SK-N-SH (cell line): ENCODE measurements at regions not wholly inside any gene's neighbourhood (a gene's known extent, or its start where the extent isn't known, plus 50 kb on each side); places are given as distances from the start of the nearest gene placed in this dataset.

Experiments
- CTCF ChIA-PET: fragments of 300-600, 350-600 bp; formaldehyde crosslinking; extraction: SDS; loops from one replicate; lab custom pipeline; 2021; lab: Yijun Ruan, JAX
- POLR2A ChIA-PET: fragments of 350-600 bp; sonication (Branson Sonifier 250); formaldehyde crosslinking; extraction: SDS; loops from one replicate; lab custom pipeline; 2020; ENCODE audit warnings: antibody characterized with exemption, inconsistent platforms; lab: Yijun Ruan, JAX
- DNase-seq: peaks from one replicate; pipeline ENCODE4 v3.0.0; 2012
- H2AFZ ChIP-seq: fragments of 200-600 bp; sonication (generic); 2 replicates; pipeline ENCODE4 v1.8.1; 2016; ENCODE audit warnings: antibody characterized with exemption, mild to moderate bottlenecking, low read depth
- H3F3A ChIP-seq: fragments of 200-600 bp; sonication (generic); replicated peaks from 2 replicates; pipeline ENCODE3; 2016; ENCODE audit warnings: antibody characterized with exemption, mild to moderate bottlenecking; ENCODE audit not compliant: insufficient read depth
- H3K27ac ChIP-seq, 2 experiments: fragments of 200-500 bp in 1 of 2; fragments of 200-600 bp in 1 of 2; sonication (Bioruptor generic) in 1 of 2; sonication (generic), shearing (Covaris generic) in 1 of 2; 2 replicates each; pipeline versions ENCODE4 v1.5.1 to v1.6.1; 2014 to 2016; ENCODE audit warnings: low read depth in 2 of 2, inconsistent platforms in 1 of 2, low read length in 1 of 2, mild to moderate bottlenecking in 1 of 2, mixed read lengths in 1 of 2
- H3K27me3 ChIP-seq: fragments of 200-600 bp; sonication (generic), shearing (Covaris generic); 2 replicates; pipeline ENCODE4 v1.6.1; 2016; ENCODE audit warnings: mixed run types; ENCODE audit not compliant: insufficient read depth
- H3K36me3 ChIP-seq, 2 experiments: fragments of 200-500 bp in 1 of 2; fragments of 200-600 bp in 1 of 2; sonication (Bioruptor generic) in 1 of 2; sonication (generic) in 1 of 2; replicated peaks in 1 of 2; 2 replicates each; pipeline versions ENCODE3 to v1.5.1; 2014 to 2016; ENCODE audit warnings: low read length in 1 of 2, mild to moderate bottlenecking in 1 of 2; ENCODE audit not compliant: insufficient read depth in 2 of 2, control insufficient read depth in 1 of 2
- H3K4me1 ChIP-seq, 2 experiments: fragments of 200-500 bp in 1 of 2; fragments of 200-600 bp in 1 of 2; sonication (Bioruptor generic) in 1 of 2; sonication (generic), shearing (Covaris generic) in 1 of 2; 2 replicates each; pipeline versions ENCODE4 v1.5.1 to v1.6.1; 2014 to 2016; ENCODE audit warnings: low read depth in 1 of 2, low read length in 1 of 2, mixed run types in 1 of 2; ENCODE audit not compliant: insufficient read depth in 2 of 2, control insufficient read depth in 1 of 2
- H3K4me2 ChIP-seq: fragments of 200-600 bp; sonication (generic), shearing (Covaris generic); 2 replicates; pipeline ENCODE4 v1.6.1; 2017; ENCODE audit warnings: mixed run types
- H3K4me3 ChIP-seq, 2 experiments: fragments of 200-500 bp in 1 of 2; fragments of 200-600 bp in 1 of 2; sonication (Bioruptor generic) in 1 of 2; sonication (generic), shearing (Covaris generic) in 1 of 2; 2 replicates each; pipeline versions ENCODE4 v1.5.1 to v1.8.1; 2014 to 2016; ENCODE audit warnings: low read depth in 2 of 2, inconsistent platforms in 1 of 2, low read length in 1 of 2, mild to moderate bottlenecking in 1 of 2, mixed read lengths in 1 of 2, moderate library complexity in 1 of 2
- H3K79me2 ChIP-seq: fragments of 200-600 bp; sonication (generic); 2 replicates; pipeline ENCODE4 v1.8.1; 2017; ENCODE audit warnings: mild to moderate bottlenecking; ENCODE audit not compliant: insufficient read depth
- H3K9ac ChIP-seq: fragments of 200-600 bp; sonication (generic); 2 replicates; pipeline ENCODE4 v1.6.1; 2017; ENCODE audit warnings: mixed run types
- H3K9me2 ChIP-seq: fragments of 200-600 bp; sonication (generic); 2 replicates; pipeline ENCODE4 v1.6.1; 2017; ENCODE audit warnings: mixed run types
- H3K9me3 ChIP-seq: fragments of 200-600 bp; sonication (generic); 2 replicates; pipeline ENCODE4 v1.6.1; 2017; ENCODE audit warnings: mixed run types, mild to moderate bottlenecking, moderate library complexity
- H4K20me1 ChIP-seq: fragments of 200-600 bp; sonication (generic); 2 replicates; pipeline ENCODE4 v1.6.1; 2017; ENCODE audit warnings: mild to moderate bottlenecking, mixed run types; ENCODE audit not compliant: insufficient read depth
- CTCF ChIP-seq: fragments of 200-600 bp; sonication (generic); IDR thresholded peaks from 2 replicates; pipeline ENCODE4 v1.6.1; 2017; ENCODE audit warnings: antibody characterized with exemption, mild to moderate bottlenecking, moderate library complexity
- ELF1 ChIP-seq: IDR thresholded peaks from 2 replicates; pipeline ENCODE4 v1.4.0; 2012
- FOXJ3 ChIP-seq: sonication (generic); formaldehyde crosslinking; IDR thresholded peaks from 2 replicates; pipeline ENCODE4 v1.5.1; 2020; ENCODE audit warnings: mild to moderate bottlenecking, missing genetic modification reagents
- GATA2 ChIP-seq: sonication (generic); formaldehyde crosslinking; IDR thresholded peaks from 2 replicates; pipeline ENCODE4 v1.5.0; 2020; ENCODE audit warnings: mild to moderate bottlenecking, missing genetic modification reagents
- MAX ChIP-seq: IDR thresholded peaks from 2 replicates; pipeline ENCODE4 v1.4.0; 2012; ENCODE audit warnings: low read depth
- MXI1 ChIP-seq: IDR thresholded peaks from 2 replicates; pipeline ENCODE4 v1.6.1; 2012; ENCODE audit warnings: mild to moderate bottlenecking, low read depth, low read length, improper control_type of control experiment
- NRF1 ChIP-seq: IDR thresholded peaks from 2 replicates; pipeline ENCODE4 v1.6.1; 2012; ENCODE audit warnings: low read depth, mild to moderate bottlenecking, low read length
- PBX3 ChIP-seq: IDR thresholded peaks from 2 replicates; pipeline ENCODE4; 2012
- POLR2AphosphoS5 ChIP-seq: IDR thresholded peaks from 2 replicates; pipeline ENCODE4 v1.6.1; 2012; ENCODE audit warnings: low read depth, low read length
- REST ChIP-seq: IDR thresholded peaks from 2 replicates; pipeline ENCODE4 v1.6.1; 2012; ENCODE audit warnings: mild to moderate bottlenecking, low read depth, low read length, moderate library complexity
- RFX5 ChIP-seq: IDR thresholded peaks from 2 replicates; pipeline ENCODE4 v1.6.1; 2012; ENCODE audit warnings: mild to moderate bottlenecking, improper control_type of control experiment, low read length
- RXRA ChIP-seq: IDR thresholded peaks from 2 replicates; pipeline ENCODE4 v1.4.0; 2012; ENCODE audit warnings: low read depth, mild to moderate bottlenecking, borderline replicate concordance
- SMC3 ChIP-seq: IDR thresholded peaks from 2 replicates; pipeline ENCODE4 v1.6.1; 2012; ENCODE audit warnings: low read depth, low read length, improper control_type of control experiment
- WGBS: methylation state at CpG from one replicate; pipeline ENCODE4 v1.1.6; 2017; ENCODE audit warnings: low lambda C conversion rate; 5-methylcytosine and 5-hydroxymethylcytosine counted together
- TF ChIP-seq, protein P1 (sequence below): IDR thresholded peaks from 2 replicates; pipeline ENCODE4 v1.4.0; 2012; ENCODE audit warnings: low read depth, borderline replicate concordance
- TF ChIP-seq, protein P2 (sequence below): fragments of 150-350 bp; IDR thresholded peaks from 2 replicates; pipeline ENCODE4 v1.6.1; 2017; ENCODE audit warnings: antibody characterized with exemption, low read length, low read depth, borderline replicate concordance
- TF ChIP-seq, protein P3 (sequence below): IDR thresholded peaks from 2 replicates; pipeline ENCODE4 v1.4.0; 2012; ENCODE audit warnings: low read depth, borderline replicate concordance

- TF ChIP-seq CTCF (no peak), ELF1 (no peak), NRF1 (no peak), MXI1 (no peak), FOXJ3 (no peak), RXRA (no peak), MAX (no peak), PBX3 (no peak), POLR2AphosphoS5 (no peak), SMC3 (no peak)
- TF ChIP-seq, protein P1, sequence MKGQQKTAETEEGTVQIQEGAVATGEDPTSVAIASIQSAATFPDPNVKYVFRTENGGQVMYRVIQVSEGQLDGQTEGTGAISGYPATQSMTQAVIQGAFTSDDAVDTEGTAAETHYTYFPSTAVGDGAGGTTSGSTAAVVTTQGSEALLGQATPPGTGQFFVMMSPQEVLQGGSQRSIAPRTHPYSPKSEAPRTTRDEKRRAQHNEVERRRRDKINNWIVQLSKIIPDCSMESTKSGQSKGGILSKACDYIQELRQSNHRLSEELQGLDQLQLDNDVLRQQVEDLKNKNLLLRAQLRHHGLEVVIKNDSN: no peak
Observed at GRCh38 chr15:31567861-31568260, 241.2 kb downstream of the KLF13 start (continued).

DNA sequence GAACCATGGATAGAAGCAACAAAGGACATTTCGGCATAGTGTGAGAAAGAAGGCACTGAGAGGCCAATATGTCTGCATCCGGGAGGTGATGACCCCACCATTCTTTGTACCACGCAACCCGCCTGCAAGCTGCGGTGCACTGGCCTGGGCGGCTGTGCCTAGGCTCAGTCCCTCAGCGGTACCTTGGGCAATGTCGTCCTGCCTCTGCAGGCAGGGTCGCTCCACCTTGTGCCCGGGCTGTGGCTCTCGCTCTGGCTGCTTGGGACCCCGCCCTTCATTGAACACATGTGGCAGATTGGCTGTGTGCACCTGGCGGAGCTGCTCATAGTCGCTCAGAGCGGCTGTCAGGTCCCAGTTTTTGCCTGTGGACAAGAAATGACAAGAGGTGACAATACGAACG is 243.2 kb downstream of the KLF13 start:
- Histone ChIP-seq H3K4me1 (peaks cover 0 to 3% of the 10 kb centered on the region in 2 experiments; a peak in 1 of 4 replicates), H3K4me3 (no peak overlapping the region), H3K9ac (no peak overlapping the region), H3K27me3 (no peaks in the 10 kb centered on the region), H3K9me3 (0 out of 2 replicates have a peak, but pooled peaks cover 7% of the 10 kb centered on the region), H3K79me2 (no peaks in the 10 kb centered on the region), H3F3A (no peaks in the 10 kb centered on the region), H3K9me2 (no peaks in the 10 kb centered on the region), H3K4me2 (no peak overlapping the region), H4K20me1 (no peaks in the 10 kb centered on the region), H2AFZ (no peak overlapping the region), H3K36me3 (no peaks in the 10 kb centered on the region), H3K27ac (no peak overlapping the region)
- ChIA-PET POLR2A (no interaction called here), CTCF (no interaction called here)
- TF ChIP-seq REST: no peak
- TF ChIP-seq GATA2 (CRISPR knock-in tag): no peak
- TF ChIP-seq, protein P2, sequence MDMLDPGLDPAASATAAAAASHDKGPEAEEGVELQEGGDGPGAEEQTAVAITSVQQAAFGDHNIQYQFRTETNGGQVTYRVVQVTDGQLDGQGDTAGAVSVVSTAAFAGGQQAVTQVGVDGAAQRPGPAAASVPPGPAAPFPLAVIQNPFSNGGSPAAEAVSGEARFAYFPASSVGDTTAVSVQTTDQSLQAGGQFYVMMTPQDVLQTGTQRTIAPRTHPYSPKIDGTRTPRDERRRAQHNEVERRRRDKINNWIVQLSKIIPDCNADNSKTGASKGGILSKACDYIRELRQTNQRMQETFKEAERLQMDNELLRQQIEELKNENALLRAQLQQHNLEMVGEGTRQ: no peak
- TF ChIP-seq, protein P3, sequence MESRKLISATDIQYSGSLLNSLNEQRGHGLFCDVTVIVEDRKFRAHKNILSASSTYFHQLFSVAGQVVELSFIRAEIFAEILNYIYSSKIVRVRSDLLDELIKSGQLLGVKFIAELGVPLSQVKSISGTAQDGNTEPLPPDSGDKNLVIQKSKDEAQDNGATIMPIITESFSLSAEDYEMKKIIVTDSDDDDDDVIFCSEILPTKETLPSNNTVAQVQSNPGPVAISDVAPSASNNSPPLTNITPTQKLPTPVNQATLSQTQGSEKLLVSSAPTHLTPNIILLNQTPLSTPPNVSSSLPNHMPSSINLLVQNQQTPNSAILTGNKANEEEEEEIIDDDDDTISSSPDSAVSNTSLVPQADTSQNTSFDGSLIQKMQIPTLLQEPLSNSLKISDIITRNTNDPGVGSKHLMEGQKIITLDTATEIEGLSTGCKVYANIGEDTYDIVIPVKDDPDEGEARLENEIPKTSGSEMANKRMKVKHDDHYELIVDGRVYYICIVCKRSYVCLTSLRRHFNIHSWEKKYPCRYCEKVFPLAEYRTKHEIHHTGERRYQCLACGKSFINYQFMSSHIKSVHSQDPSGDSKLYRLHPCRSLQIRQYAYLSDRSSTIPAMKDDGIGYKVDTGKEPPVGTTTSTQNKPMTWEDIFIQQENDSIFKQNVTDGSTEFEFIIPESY: no peak
- TF ChIP-seq RFX5: no peak
- no peak for TF ChIP-seq RXRA
- no peak for DNase-seq
- 58% methylated on average over 13 of the region's 17 CpGs for WGBS
